ENCODE measurements at regions not wholly inside any gene's neighbourhood (a gene's known extent, or its start where the extent isn't known, plus 50 kb on each side); places are given as distances from the start of the nearest gene placed in this dataset.

GRCh38 chr5:125336401-125336800, 590.0 kb upstream of the ZNF608 start:
- ChIA-PET CTCF (no interaction called here), POLR2A (no interaction called here)
- ATAC-seq (ENCODE audit: poor library complexity) (no peak), DNase-seq (no peak)
- Mint-ChIP-seq H3K36me3 (ENCODE audit: low read depth) (no peaks in the 10 kb centered on the region), H3K4me1 (ENCODE audit: low read depth) (no peaks in the 10 kb centered on the region), H3K9me3 (no peaks in the 10 kb centered on the region), H3K27me3 (no peaks in the 10 kb centered on the region), H3K27ac (no peak overlapping the region), H3K4me3 (no peak overlapping the region)
- H3K27ac ChIP-seq (ENCODE audit: low read depth in 1 of 2, low read length in 2 of 2): no peak overlapping the region
- no peaks in the 10 kb centered on the region for H3K9me3 ChIP-seq (ENCODE audit: control insufficient read depth in 1 of 2, insufficient read depth in 1 of 2, low read length in 2 of 2)
- no peaks in the 10 kb centered on the region for H3K4me1 ChIP-seq (ENCODE audit: insufficient read depth, low read length)
- no peaks in the 10 kb centered on the region for H3K36me3 ChIP-seq (ENCODE audit: insufficient read depth, low read length)
- intact Hi-C loops (cut with DNase I, micrococcal nuclease): no loop called here
- TF ChIP-seq CTCF (IDR thresholded peaks at IDR 0.05): no peak
- H3K27me3 ChIP-seq (ENCODE audit: control insufficient read depth in 1 of 2, insufficient read depth in 2 of 2, low read length in 2 of 2): no peaks in the 10 kb centered on the region
- H3K4me3 ChIP-seq (ENCODE audit: low read length): no peak overlapping the region

GRCh38 chr5:125337294-125337693, 590.9 kb upstream of the ZNF608 start:
- CTCF ChIA-PET: no interaction called here
- DNase-seq: no peak
- POLR2A ChIA-PET: no interaction called here
- H3K4me1 ChIP-seq (ENCODE audit: insufficient read depth, low read length): no peaks in the 10 kb centered on the region
- Mint-ChIP-seq H3K36me3 (ENCODE audit: low read depth) (no peaks in the 10 kb centered on the region), H3K27me3 (no peaks in the 10 kb centered on the region), H3K4me1 (ENCODE audit: low read depth) (no peaks in the 10 kb centered on the region), H3K4me3 (no peak overlapping the region), H3K27ac (no peak overlapping the region), H3K9me3 (no peaks in the 10 kb centered on the region)
- H3K36me3 ChIP-seq (ENCODE audit: insufficient read depth, low read length): no peaks in the 10 kb centered on the region
- no peaks in the 10 kb centered on the region for H3K27me3 ChIP-seq (ENCODE audit: control insufficient read depth in 1 of 2, insufficient read depth in 2 of 2, low read length in 2 of 2)
- TF ChIP-seq CTCF (IDR thresholded peaks at IDR 0.05): no peak
- no peak overlapping the region for H3K27ac ChIP-seq (ENCODE audit: low read depth in 1 of 2, low read length in 2 of 2)
- H3K9me3 ChIP-seq (ENCODE audit: control insufficient read depth in 1 of 2, insufficient read depth in 1 of 2, low read length in 2 of 2): no peaks in the 10 kb centered on the region
- intact Hi-C loops (cut with DNase I, micrococcal nuclease): no loop called here
- no peak for ATAC-seq (ENCODE audit: poor library complexity)
- no peak overlapping the region for H3K4me3 ChIP-seq (ENCODE audit: low read length)

- ChIA-PET CTCF (no interaction called here), POLR2A (no interaction called here)
- H3K9me3 Mint-ChIP-seq: peaks cover under 1% of the 10 kb centered on the region
- H3K4me1 ChIP-seq (ENCODE audit: insufficient read depth, low read length): no peaks in the 10 kb centered on the region
- H3K36me3 Mint-ChIP-seq (ENCODE audit: low read depth): no peaks in the 10 kb centered on the region
- no peaks in the 10 kb centered on the region for H3K27me3 ChIP-seq (ENCODE audit: control insufficient read depth in 1 of 2, insufficient read depth in 2 of 2, low read length in 2 of 2)
- DNase-seq (no peak), ATAC-seq (ENCODE audit: poor library complexity) (no peak)
- no peaks in the 10 kb centered on the region for H3K9me3 ChIP-seq (ENCODE audit: control insufficient read depth in 1 of 2, insufficient read depth in 1 of 2, low read length in 2 of 2)
- H3K27ac Mint-ChIP-seq: no peak overlapping the region
- H3K27me3 Mint-ChIP-seq: no peaks in the 10 kb centered on the region
- H3K4me3 ChIP-seq (ENCODE audit: low read length): no peak overlapping the region
- no peak for TF ChIP-seq CTCF (IDR thresholded peaks at IDR 0.05)
- no peaks in the 10 kb centered on the region for H3K4me1 Mint-ChIP-seq (ENCODE audit: low read depth)
- no peak overlapping the region for H3K27ac ChIP-seq (ENCODE audit: low read depth in 1 of 2, low read length in 2 of 2)
- no peaks in the 10 kb centered on the region for H3K36me3 ChIP-seq (ENCODE audit: insufficient read depth, low read length)
- intact Hi-C loops (cut with DNase I, micrococcal nuclease): no loop called here
- no peak overlapping the region for H3K4me3 Mint-ChIP-seq
Measured at GRCh38 chr5:125338440-125339174, 592.2 kb upstream of the ZNF608 start.

Data from CD4-positive, alpha-beta T cell (primary cell).